Right lobe of liver (tissue), 4 donors: ENCODE measurements at regions not wholly inside any gene's neighbourhood (a gene's known extent, or its start where the extent isn't known, plus 50 kb on each side); places are given as distances from the start of the nearest gene placed in this dataset.

Experiments used
- POLR2A ChIP-seq: fragments of 450-650 bp; IDR thresholded peaks from one replicate; pipeline ENCODE4 v1.6.1; 2017; ENCODE audit warnings: antibody characterized with exemption, mild to moderate bottlenecking
- TF ChIP-seq, protein P1 (sequence below), 4 donors: fragments of 200-600 bp in 3 of 4; fragments of 450-650 bp in 1 of 4; IDR thresholded peaks; one replicate each; pipeline versions ENCODE4 v1.5.1 to v1.8.0; 2016 to 2022; ENCODE audit warnings: antibody characterized with exemption in 4 of 4, mild to moderate bottlenecking in 2 of 4
- donor health status: DM: no; HTN: no; CAD: no.
- donor health status: DM: no; HTN: no; CAD: no.
- donor health status: DM: no; HTN: yes; CAD: no.

DNA sequence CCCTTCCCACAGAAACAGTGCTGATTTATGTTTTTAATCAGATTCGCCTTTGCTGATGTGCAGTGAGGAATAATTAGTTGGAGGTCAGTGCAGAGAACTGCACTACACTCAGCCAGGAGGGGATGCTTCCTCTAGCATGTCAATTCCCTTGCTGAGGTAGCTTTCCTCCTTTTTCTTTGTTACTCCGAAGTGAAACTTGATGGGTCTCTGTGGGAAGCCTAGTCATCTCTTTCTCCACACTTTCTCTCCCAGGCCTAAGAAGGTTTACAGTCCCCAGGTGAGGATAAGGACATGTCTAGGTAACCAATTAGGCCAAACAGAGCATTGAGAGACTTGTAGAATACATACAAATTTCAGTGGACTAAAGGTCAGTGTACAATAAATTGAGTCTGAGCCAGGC, 461.8 kb downstream of the KIF4B start:
- TF ChIP-seq, protein P1, sequence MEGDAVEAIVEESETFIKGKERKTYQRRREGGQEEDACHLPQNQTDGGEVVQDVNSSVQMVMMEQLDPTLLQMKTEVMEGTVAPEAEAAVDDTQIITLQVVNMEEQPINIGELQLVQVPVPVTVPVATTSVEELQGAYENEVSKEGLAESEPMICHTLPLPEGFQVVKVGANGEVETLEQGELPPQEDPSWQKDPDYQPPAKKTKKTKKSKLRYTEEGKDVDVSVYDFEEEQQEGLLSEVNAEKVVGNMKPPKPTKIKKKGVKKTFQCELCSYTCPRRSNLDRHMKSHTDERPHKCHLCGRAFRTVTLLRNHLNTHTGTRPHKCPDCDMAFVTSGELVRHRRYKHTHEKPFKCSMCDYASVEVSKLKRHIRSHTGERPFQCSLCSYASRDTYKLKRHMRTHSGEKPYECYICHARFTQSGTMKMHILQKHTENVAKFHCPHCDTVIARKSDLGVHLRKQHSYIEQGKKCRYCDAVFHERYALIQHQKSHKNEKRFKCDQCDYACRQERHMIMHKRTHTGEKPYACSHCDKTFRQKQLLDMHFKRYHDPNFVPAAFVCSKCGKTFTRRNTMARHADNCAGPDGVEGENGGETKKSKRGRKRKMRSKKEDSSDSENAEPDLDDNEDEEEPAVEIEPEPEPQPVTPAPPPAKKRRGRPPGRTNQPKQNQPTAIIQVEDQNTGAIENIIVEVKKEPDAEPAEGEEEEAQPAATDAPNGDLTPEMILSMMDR (IDR thresholded peaks at IDR 0.05), result no peak
- no peak for TF ChIP-seq POLR2A
